ENCODE measurements at regions not wholly inside any gene's neighbourhood (a gene's known extent, or its start where the extent isn't known, plus 50 kb on each side); places are given as distances from the start of the nearest gene placed in this dataset.

DNA sequence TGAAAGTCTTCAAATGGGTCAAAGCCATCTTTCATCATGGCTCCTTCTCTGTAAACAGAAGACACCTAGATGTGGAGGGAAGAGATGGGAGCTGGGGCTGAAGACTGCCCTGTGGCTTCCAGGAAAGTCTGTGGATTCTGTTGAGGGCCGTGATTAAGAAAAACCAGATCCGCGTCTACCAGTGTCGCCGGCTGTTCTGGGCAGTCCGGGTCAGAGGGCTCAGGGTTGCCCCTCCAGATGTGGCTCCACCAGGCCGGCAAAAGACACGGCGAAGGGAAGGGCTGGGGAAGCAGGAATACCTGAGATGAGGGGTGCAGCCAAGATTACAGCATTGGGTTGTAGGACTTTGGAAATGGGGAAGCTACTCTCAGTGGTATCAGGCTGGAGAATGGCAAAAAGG, 162.6 kb downstream of the RHOU start:
- no peak for DNase-seq (ENCODE audit: low spot score)

DNA sequence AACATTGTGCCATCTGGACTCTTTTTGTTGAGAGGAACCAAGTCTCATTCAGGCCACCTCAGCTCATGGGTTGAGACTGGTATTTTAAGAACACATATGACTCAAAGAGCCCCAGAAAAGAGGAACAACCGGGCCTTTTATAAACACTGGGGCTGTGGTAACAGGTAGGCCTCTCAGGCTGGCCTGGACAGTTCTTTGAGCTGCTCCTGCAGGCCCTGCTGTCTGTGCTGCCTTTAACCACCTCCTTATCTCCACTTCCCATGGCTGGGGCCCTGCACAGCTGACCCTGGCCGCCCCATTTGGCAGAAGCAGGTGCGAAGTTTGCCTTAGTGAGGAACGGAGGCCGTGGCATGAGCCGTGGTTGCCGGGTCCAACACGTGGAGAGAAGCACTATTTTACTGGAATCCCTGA, 163.3 kb downstream of the RHOU start:
- DNase-seq (ENCODE audit: low spot score), result peak; percentile 2

DNA sequence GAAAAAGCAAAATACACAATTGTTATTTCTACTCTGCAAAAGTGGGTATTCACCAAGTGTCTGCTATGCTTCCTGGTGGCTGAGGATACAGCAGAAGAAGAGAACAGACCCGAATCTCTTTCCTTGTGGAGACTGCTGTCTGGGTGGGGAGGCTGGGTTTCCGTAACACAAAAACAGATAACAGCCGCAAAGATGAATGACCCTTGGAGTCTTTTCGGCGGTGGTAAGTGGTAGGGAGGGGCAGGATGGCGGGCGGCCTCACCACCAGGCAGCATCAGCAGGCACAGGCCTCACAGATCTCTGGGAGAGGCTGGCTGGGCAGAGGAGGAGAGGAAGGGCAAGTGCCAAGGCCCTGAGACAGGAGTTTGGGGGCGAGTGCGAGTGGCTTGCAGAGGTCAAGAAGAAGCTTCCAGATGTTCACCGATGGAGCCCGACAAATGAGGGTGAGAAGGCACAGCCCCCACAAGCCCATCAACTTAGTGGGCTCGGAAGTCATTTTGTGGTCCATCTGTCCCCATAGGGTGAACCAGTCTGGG, 164.2 kb downstream of the RHOU start:
- DNase-seq (ENCODE audit: low spot score), result no peak

DNA sequence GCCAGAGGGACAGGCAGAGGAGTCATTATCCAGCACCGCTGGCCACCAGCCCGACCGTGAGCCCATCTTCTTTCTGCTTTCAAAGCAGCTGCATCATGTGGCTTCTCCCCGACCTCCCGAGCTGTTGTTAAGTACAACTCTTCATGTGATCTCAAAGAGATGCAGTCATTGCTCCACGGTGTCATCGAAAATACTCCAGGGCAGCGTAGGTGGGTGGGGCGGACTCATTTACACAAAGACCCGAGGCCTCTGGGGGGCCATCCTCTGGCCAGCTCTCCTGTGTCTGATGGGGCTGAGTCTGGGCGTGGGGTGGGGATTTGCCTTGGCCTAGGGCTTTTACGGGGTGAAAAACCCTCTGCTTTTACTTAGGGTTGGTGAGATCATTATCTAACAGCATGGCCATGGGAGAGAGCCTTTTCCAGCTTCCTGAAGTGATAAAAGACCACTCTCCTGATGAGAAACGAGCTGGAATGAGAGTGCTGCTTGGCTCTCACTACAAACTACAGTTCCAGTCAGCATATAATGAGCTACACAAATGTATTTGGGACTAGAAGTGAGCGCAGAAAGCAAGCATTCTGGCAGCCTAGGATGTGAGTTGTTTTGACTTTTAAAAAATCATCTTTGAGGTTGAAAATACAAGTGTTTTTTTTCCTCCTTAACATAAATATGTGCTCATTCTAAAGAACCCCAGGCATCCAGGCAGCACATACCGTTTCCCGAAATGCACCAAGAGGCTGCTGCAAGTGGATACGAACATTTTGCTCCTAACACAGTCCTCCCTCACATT, 165.0 kb downstream of the RHOU start:
- no peak for DNase-seq (ENCODE audit: low spot score)

DNA sequence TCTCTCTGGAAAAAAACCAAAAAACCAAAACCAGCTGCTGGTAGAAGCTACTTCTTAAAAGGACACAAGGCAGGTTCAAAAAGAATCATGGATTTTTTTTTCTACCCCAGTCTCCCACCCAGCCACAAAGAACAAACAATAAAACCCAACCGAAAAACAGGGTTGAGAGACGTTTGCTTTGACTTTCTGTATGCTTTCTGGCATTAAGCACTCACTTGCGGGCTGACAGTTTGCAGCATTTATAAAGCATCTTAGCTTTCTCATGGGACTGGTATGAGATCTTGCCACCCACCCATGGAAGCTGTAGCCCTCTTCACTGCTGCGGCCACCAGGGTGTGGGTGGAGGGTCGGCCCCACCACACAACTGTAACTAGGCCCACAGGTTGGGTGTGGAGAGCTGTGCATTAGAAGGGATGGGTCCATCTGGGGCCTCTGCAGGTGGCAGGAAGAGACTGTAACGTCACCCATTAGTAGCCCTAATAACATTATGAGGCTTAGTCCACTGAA, 165.7 kb downstream of the RHOU start:
- no peak for DNase-seq (ENCODE audit: low spot score)

DNA sequence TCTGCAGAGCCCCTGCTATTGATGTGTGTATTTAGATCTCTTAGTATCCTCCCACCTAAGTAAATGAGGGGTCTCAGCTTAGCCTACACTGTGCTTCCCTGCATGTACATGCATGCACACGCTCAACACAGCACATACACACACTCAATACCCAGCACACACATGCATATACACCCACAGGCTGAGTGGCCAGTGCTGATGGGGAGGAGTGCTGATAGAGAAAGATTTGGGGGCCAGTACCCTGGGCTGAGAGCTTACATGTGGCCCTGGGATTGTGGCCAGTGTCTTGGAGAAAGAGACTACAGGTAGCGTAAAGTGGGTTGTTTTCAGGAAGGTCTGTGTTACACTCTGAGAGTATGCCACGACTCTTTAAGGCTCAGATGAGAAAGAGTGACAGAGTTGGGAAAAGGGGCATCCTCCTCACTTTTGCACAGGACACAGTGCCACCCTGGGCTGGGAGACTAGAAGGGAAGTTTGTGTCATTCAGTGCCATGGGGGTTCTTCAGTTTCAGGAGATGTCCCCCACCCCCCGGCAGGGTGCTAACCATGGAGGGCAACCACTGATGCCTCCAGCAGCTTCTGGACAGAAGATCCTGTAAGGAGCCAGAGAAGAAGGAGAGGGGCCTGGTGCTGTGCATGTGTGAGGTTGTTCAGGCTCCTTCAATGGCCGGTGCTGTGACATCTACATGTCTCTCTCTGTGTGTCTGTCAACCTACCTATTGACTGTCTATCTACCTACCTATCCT, 166.8 kb downstream of the RHOU start:
- DNase-seq (ENCODE audit: low spot score), result no peak

DNA sequence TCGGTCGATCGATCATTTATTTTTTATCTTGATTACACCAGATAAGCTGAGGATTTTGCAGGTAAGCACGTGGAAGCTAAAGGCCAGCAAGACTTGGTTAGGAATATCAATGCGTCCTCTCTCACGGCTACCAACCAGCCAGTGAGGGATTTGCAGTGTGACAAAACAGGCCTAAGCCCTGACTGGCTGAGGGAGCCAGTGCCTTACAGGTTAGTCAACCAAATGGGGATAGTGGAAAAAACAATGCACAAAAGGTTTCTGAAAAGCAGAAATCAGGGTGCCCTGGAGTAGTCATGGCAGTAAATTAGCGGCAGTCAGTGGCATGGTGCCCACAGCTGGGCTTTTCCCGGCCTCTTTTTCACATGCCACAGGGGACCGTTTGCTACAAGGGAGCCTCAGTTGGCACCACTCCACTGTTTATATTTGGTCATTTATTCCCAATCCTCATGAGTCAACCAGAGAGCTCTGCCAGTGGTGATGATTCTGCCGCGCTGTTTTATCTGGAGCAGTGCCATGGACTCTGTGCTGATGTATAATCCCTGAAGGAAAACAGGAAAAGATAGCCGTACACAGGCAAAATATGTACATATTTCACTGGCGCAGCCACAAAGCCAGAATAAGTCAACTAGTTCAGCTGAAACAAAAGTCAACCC, 167.6 kb downstream of the RHOU start:
- no peak for DNase-seq (ENCODE audit: low spot score)

DNA sequence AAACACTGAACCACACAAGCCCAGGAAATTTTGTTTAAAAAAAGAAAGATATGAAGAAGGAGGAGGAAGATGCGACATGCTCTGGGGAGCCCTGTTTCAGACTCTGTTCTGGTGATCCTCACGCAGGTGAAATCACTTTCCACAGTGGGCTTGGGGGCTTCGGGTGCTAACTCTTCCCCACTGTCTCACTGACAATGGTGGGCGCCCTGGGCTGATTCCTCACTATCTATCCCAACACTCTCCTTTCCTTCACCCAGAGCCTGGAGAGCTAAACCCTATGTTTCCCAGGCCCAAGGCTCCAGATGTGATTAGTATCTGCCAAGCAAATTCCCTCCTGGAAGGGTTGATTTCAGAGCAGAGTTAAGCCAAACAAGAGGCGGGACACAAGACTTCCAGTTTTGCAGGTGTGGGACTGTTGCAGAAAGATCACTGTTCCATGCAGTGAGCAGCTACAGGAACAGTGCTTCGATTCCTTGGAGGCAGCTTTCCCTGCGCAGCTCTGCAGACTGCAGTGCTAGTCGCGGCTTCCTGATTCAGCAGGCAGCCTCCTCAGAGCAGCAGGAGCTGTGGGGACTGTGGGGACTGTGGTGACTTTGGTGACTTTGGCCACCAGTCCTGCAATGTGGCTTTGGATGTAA, 168.3 kb downstream of the RHOU start:
- DNase-seq (ENCODE audit: low spot score), result no peak

DNA sequence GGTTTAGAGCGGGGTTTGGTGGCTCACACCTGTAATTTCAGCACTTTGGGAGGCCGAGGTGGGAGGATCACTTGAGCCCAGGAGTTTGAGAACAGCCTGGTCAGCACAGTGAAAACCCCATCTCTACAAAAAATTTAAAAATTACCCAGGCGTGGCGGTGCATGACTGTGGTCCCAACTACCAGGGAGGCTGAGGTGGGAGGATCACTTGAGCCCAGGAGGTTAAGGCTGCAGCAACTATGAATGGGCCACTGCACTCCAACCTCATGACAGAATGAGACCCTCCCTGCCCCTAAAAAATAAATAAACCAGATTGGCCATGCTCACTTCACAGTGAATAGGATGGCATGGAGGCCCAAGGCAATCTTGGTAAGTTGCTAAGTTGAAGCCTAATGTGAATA, 168.9 kb downstream of the RHOU start:
- no peak for DNase-seq (ENCODE audit: low spot score)

DNA sequence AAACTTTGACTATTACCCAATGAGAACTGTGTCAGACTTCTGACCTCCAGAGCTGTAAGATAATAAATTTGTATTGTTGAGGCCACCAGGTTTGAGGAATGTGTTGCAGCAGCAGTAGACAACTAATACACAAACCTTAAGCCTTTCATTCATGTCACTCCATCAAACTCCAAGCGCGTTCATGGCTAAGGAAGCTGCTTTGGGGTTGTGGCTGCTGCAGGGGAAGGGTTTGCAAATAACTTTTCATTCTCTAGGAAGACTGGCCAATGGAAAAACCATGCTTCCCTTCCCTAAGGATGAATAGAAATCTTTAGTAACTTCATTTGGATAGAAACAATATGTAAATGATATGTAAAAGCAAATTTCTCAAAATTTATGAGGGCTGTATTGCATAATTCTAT, 170.4 kb downstream of the RHOU start:
- DNase-seq (ENCODE audit: low spot score), result no peak

DNA sequence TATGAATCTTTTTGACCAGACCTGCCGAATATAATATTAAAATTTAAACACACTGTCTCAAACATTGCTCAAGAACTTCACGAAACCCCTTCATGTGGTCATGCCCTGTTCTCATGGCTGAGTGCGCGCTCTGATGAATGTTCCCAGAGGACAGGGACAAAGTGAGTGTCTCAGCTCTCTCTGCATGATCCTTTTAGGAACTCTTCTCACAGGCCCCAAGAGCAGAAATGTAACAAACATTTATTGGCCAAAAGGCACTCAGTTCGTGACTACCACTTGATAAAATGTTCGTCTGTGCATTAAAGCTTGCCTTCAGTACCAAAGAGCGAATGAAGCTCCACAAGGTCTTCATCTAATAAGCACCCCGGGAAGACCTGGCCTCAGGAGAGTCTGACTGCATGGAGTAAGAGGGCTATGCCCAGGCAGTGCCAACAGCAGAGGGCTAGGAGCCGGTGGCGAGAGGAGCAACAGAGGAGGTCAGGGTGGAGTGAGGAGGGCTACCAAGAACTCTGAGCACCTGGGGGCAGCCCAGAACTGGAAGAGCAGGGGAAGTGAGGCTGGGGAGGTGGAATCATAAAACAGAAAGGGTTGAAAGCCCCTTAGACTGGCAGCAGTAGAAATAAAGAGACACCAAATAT, 171.1 kb downstream of the RHOU start:
- no peak for DNase-seq (ENCODE audit: low spot score)

DNA sequence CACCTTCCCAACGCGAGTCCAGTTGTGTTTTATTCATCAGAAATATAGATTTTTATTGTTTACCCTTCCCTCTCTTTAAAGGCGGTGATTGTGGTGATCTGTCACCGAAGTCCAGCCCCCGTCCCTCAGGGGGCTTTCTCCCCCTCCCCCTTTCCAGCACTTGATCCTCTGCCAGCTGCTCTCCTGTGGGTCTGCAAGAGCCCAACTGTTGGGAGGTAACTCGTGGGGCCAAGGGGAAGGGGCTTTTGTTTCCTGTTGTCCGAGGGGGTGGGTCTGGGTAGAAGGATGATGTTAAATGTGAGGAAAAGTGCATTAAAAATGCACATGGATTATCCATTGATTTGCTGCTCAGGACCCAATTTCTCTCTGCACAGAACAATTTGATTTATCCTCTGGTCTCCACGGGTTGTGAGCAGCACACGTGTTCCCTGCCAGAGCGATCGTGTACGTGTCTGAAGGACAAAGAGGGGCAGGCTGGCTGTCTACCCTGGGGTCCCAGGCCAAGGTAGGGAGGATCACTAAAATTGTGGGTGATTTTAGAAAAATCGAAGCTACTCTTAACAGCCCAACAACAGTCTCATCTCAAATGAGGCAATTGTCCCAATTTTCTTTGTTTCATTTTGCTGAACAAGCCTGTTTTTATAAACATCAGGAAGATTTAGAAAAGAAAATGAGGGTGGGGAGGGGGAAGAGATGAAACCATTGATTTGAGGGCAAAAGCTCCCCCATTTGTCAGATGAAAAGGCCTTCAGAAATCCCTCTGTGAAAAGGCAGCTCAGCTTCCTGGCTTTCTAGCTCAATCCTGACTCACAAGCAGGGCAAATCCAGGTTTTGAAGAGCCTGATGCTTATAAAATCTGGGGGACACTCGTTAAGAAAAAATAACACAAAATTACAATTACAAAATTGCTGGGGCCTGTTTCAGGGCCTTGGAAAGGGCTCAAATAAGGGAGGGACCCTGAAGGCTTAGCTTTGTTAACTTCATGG, 176.2 kb downstream of the RHOU start:
- DNase-seq (ENCODE audit: low spot score), result no peak

DNA sequence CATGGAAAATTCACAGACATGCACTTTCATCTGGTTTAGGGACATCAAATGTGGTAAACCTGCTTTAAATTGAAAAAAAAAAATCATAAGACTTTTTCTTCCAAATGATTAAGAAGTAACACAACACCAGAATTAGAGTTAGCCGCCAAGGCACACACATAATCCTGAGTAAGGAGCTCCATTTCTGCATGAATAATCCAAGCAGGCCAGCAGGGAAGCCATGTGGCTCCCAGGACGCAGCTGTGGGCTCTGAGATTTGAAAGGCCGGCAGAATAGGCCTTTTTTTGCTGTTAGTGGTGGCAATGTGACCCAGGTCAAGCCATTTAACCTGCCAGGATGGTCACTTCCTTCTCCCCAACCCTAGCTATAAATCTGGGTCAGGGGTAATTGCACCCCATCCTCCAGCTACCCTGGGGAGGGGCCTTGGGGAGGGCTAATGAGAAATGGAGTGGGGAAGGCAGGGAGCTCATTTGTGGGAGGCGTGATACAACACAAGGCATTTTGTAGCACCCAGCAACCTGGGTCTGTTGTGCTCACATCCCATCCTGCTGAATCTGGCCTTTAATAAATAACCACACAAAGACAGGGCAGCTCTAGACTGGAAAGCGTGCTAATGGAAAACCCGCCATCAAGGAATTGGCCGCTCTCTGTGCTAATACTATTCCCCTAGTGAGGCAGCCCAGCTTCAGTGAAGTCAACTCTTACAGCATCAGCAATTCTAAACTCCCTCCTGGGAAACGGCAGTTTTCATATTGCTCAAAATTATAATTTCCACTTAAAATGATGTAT, 178.5 kb downstream of the RHOU start:
- no peak for DNase-seq (ENCODE audit: low spot score)

DNA sequence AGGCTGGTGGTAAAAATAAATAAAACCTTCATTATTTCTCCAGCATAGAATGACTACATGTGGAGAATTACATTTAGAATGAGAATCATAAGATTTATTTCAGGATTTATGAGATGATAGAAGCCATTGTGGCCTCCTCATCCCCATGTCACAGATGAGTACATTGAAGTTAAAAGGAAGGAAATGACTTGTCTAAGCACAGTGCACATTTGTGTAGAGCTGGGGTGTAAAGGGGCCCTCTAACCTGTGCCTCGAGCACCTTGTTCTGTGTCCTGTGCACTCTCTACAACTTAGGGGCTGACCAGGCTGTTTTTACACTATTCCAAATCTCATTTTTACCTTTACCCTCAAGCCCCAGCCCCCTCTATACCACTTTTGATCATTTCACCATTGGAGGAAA, 179.4 kb downstream of the RHOU start:
- DNase-seq (ENCODE audit: low spot score), result no peak

DNA sequence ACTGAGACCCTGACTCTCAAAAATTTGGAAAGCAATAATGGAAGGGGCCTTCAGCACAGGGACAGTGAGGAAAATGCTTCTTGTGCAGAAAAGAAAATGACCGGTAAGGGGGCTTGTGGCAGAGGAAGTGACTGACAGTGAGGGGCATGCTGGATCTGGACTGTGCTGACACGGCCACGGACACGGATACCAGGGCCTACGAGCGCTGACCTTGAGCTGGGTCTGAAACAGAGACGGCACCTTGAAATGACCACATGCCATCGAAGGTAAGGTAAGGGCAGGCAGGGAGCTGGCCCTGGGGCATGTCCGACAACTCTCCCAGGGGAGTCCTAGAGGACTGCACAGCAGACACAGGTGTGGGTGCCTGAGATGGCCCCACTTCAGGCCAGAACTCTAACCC, 182.1 kb downstream of the RHOU start:
- no peak for DNase-seq (ENCODE audit: low spot score)

DNA sequence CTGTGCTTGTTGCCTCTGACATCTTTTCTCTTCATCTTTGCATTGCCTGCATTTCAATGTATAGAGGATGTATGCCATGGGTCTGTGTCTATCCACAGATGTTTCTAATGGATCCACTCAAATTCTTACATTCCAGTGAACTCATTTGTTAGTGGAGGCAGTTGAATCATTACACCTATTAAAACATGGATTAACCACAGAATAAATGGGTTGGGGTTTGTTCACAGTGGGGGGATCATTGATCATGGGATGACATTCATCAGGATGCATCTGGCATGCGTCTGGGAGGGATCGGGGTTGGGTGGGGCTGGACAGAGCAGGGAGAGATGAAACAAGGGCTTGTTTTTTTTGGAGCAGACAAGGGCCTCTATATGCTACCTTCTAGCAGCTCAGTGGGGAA, 182.5 kb downstream of the RHOU start:
- no peak for DNase-seq (ENCODE audit: low spot score)

DNA sequence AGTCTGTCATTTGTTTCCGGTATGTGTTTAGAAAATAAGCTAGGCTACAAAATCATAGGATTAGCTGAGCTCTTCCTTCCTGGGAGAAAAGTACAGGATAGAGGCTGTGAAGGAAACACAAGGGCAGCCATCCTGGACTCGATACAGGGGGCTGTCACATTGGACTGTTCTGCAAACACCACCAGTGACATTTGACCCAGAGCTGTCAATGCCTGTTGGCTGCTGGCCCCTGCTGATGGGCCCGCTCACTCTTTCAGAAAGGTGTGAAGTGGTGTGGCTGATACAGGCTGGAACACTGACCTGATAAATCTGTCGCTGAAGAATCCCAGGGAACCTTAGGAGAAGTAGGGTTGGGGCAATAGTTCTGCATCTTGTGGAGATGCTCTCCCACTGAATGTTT, 183.1 kb downstream of the RHOU start:
- DNase-seq (ENCODE audit: low spot score), result no peak

DNA sequence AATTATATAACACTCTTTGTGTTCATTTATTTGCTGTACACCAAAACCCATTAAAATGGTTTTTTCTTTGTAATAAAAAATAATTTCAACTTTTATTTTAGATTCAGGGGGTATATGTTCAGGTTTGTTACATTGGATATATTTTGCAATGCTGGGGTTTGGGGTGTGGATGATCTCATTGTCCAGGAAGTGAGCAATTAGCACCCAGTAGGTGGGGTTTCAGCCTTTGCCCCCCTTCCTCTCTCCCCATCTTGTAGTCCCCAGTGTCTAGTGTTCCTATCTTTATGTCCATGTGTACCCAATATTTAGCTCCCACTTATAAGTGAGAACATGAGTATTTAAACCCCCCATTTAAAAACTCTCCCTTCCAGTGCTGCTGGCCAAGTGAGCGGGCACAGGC, 184.6 kb downstream of the RHOU start:
- DNase-seq (ENCODE audit: low spot score), result no peak

DNA sequence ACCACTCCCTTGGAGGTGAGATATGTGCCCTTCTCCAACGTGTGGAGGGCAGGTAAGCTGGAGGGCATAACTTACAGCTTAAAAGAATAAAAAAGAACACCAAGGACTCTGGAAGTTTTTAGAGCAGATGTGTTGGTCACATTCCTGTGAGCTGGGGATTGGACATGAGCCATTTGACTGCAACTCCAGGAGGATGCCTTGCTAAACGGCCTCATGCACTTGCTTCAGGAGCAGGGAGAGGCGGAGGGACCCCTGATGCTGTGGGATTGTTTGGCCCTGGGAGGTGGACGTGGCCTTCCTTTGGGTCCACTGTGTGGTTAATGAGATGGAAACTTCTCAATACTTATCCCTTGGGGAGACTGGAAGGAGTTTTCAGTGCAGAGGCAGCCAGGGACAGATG, 185.6 kb downstream of the RHOU start:
- DNase-seq (ENCODE audit: low spot score), result no peak

DNA sequence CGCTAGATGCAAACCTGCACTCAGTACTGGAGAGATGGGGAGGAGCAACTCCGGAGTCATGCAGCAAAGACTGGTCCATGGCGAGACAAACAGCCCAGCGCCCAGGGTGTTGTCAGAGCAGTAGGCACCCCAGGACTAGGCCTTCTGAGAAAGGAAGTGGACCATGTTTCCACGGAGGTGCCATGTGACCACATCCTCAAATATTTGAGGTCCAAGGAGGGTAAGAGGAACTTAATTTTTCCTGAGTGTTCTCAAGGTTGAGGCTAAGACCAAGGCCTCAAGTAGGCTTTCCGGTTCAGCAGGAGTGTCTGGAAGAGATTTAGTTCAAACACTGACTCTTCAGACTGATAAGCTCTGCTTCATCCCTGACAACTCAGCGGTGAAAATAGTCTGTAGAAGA, 186.2 kb downstream of the RHOU start:
- peak; percentile 1 for DNase-seq (ENCODE audit: low spot score)
